Stimulated activated naive CD8-positive, alpha-beta T cell treated with anti-CD3 and anti-CD28 coated beads, Interleukin-15, Interleukin-2, amounts not matched to agents 100 U/mL and 50 U/mL, for 24 hours (primary cell): ENCODE measurements at regions not wholly inside any gene's neighbourhood (a gene's known extent, or its start where the extent isn't known, plus 50 kb on each side); places are given as distances from the start of the nearest gene placed in this dataset.

ENCODE experiments used
- ATAC-seq: fragments of 150-1000 bp; cut with Tn5 transposase; one replicate; pipeline ENCODE4 v1.10.0; 2021
- DNase-seq: peaks from one replicate; pipeline ENCODE4 v3.0.0; 2021

DNA sequence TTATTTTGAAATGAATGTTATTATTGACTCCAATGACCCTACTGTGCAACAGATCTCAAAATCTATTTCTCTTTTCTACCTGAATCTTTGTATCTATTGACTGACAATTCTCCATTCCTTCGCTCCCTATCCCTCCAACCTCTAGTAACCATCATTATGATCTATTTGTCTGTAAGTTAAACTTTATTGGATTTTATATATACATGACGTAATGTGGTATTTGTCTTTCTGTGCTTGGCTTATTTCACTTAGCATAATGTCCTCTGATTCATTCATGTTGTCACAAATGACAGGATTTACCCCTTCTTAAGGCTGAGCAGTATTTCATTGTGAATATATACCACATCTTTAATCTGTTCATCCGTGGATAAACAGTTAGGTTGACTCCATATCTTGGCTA lies 200.4 kb upstream of the SORCS1 start:
- no peak for DNase-seq
- no peak for ATAC-seq

DNA sequence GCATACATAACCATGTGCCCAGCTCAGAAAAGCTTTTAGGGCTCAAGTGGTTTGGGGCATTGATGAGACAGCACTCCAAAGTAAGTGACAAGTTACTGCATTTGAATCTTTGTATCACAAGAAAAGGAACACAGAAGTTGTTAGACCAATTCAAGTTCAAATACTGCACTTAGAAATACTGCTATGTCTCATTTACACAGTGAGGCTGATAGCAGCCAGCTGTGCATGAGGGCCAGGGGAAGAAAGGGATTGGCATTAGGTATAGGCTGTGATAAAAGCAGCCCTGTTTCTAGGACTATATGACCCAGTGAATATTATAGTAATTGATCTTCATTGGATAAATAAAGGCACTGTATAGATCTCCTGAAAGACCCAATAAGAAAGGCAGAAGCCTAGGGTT lies 197.8 kb upstream of the SORCS1 start:
- ATAC-seq (no peak), DNase-seq (no peak)

DNA sequence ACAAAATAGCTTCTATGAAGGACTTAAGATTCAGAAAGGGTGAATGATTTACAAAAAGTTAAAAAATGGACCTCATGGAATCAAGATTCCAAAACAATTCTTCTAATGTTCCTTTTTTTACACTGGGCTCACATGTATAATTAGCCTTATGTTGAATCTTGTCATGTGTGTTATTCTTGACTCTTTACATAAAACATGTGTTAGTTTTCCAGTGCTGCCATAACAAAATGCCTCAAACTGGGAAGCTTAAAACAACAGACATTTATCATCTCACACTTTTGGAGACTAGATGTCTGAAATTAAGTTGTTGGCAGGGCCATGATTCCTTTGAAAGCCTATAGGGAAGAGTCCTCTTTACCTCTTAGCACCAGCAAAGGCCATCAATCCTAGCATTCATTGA lies 192.5 kb upstream of the SORCS1 start:
- no peak for ATAC-seq

DNA sequence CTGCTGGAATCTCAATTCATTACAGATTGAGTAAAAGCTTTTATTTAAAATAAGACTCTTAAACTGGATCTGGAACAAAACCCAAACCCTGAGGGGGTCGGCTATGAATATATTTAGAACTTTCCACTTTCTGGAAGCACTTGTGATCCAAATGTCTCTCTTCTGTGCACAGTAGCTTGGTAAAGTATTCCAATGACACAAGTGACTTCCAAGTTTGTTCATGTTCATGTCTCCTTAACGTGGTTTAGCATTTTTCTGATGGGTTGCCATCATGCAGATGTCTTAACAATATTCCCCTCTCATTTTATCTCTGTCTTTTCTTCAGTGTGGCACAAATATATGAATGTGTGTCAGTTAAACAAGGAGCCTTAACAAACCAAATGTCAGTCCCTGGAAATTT lies 191.9 kb upstream of the SORCS1 start:
- DNase-seq (no peak), ATAC-seq (no peak)

More for the DNA sequence above, 192.5 kb upstream of the SORCS1 start:
- DNase-seq, result no peak

DNA sequence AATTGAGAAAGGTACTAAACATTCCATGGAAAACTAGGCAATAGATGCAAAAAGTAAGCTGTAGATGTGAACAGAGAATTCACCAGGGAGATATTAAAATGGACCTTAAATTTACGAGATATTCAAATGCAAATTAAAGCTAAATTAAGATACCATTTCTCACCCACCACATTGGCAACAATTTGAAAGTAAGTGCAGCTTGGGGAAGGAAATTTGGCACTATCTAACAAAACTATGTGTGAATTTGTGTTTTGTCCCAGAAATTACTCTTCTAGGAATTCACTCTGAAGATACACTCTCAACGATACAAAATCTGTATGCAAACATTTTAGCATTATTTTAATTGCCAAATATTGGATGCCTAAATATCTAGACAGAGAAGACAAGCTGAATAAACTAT lies 178.2 kb upstream of the SORCS1 start:
- DNase-seq (no peak), ATAC-seq (no peak)

DNA sequence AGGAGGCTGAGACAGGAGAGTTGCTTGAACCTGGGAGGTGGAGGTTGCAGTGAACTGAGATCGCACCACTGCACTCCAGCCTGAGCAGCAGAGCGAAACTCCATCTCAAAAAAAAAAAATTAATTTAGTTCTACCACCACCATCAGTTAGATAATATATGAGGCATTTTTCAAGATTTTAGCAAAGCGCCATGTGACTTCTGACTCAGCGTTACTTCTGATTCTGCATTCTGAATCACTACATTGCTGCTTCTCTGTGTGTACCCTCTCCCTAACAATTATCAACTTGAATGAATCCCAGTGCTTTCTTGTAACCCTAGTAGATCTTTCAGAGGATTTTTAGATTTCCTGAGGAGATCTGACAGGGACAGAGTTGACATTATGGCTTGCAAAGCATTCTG lies 176.8 kb upstream of the SORCS1 start:
- DNase-seq (no peak), ATAC-seq (no peak)

DNA sequence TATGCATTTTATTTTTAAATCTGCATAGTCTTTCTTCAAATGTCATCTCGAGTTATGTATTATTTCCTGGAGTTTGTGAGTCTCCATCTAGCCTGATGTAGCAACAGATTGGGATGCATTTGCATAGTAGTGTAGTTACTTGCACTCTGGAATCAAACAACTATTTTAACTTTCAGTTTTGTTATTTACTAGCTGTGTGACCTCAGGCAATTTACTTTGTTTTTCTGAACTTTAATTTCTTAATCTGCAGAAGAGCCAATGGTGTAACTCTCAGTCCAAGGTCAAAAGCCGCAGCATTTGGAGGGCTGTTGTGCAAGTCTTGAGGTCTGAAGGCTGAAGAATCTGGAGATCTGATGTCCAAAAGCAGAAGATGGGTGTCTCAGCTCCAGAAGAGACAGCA lies 175.8 kb upstream of the SORCS1 start:
- no peak for DNase-seq

DNA sequence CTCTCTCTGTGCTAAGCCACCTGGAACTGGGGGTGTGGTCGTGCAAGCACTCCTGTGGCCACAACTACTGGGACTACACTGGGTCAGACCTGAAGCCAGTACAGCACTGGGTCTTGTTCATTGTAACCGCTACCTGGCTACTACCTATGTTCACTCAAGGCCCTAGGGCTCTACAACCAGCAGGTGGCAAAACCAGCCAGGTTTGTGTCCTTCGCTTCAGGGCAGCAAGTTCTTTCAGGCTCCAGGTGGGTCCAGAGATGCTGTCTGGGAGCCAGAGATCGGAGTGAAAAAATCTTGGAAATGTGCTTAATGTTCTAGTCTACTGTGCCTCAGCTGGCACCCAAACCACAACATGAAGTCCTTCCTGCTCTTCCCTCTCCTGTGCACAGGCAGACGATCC lies 171.6 kb upstream of the SORCS1 start:
- no peak for ATAC-seq
- DNase-seq, result no peak

More for the DNA sequence above, 175.8 kb upstream of the SORCS1 start:
- no peak for ATAC-seq

DNA sequence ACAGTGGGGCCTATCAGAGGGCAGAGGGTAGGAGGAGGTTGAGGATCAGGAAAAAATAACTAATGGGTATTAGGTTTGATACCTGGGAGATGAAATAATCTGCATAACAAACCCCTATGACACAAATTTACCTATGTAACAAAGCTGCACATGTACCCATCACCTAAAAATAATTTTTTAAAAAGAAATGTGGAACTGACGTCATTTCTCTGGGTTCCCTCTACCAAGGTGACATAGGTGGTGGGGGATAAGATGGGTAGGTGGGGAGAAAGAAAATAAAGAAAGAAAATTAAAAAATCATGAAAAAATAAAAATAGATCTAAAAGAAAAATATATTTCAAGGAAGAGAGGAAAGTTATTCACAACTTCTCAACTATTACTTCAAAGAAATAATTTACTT lies 153.1 kb upstream of the SORCS1 start:
- DNase-seq (no peak), ATAC-seq (no peak)

DNA sequence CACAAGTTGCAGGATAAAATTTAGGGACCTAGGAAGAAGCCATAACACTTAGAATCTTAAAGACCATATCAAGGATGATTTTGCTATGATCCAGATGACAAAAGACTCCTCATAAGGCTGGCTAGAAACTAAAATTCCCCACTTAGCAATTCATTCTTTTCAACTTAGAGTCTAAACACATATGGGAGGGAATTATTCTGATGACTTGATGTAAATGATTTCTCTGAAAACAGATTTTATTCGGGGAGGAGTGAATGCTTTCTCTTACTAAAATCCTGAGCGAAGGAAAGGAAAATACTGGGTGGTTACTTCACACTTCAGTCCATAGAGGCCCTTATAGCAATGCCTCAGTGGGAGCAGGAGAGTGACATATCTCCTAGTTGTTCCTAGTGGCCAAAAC lies 138.7 kb upstream of the SORCS1 start:
- no peak for ATAC-seq

DNA sequence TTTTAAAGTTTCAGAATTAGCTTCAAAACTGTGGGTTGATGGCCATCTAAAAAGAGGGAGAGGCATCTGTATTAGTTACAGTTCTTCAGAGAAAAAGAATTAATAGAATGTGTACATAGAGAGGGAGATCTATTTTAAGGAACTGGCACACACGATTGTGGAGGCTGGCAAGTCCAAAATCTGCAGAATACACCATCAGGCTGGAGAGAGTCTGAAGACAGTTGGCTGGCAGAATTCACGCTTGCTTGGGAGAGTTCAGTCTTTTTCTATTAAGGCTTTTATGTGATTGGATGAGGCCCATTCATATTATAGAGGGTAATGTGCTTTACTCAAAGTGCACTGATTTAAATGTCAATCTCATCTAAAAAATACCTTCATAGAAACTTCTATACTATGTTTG lies 135.1 kb upstream of the SORCS1 start:
- no peak for ATAC-seq

More for the DNA sequence above, 138.7 kb upstream of the SORCS1 start:
- no peak for DNase-seq

DNA sequence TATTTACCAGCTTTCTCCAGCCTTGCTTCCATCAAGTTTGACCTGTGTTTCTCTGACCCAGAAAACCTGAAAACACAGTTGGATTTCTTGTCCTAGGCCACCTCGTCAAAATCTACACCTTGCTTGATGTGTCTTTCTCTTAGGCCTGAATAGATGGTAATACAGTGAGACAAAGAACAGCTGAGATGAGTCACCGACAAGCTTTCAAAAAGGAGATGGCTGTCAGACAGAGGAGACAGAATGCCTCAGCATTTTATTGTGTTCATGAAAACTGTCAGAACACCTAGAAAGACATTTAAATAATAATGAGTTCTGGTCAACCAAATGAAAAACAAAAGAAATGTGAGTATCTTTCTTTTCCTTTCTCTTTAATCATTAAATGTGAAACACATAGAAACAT lies 119.7 kb upstream of the SORCS1 start:
- DNase-seq (no peak), ATAC-seq (no peak)

More for the DNA sequence above, 135.1 kb upstream of the SORCS1 start:
- DNase-seq, result no peak

DNA sequence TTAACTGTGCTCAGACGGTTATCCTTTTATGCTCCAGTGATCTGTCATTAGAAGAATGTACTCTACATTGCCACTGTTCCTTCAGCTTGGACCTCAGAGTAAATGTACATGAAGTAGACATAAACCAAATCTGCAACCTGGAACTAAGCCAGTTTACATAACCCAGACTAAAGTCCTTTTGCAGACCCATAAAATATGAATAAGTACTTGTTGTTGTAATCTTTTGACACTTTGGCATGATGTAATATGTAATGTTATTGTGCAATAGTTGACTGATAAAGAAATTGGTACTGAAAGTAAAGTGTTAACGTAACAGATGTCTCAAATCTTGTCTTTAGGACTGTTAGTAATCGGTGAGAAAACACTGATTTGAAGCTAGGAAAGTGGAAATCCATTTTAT lies 115.8 kb upstream of the SORCS1 start:
- DNase-seq (no peak), ATAC-seq (no peak)

DNA sequence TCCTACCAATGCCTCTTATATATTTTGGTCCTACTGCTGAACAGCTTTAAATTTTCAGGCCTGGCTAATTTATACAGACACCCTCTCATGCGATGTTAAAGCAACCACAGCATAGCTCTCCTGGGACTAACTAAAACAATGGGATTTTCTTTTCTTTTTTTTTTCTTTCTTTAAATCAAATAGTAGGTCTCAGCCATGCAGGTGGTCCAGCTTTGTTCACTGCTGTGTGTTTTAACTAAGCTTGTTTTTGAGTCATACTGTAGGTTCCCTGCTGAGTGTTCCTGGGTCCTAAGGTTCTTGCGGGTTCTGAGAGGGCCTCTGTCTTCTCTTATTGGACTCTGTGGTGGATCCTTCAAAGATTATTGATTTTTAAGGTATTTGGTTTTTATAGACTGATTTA lies 113.1 kb upstream of the SORCS1 start:
- ATAC-seq (no peak), DNase-seq (no peak)

DNA sequence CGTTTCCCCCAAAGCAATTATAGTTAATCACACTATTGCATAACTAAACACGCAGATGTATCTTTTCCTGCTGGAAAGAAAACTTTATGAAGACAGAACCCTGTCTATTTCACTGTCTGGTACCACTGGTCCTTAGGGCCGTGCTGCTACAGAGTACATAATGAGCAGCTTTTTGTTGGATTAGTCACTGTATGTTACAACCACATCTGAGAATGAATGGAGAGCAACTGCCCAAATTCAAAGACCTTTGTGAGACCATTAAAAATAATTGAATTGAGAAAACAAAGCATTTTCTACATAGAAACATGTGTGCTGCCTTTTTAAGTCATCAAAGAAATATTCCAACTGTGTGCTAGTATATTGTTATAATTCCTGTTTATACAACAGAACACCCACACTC lies 111.3 kb upstream of the SORCS1 start:
- ATAC-seq, result no peak

DNA sequence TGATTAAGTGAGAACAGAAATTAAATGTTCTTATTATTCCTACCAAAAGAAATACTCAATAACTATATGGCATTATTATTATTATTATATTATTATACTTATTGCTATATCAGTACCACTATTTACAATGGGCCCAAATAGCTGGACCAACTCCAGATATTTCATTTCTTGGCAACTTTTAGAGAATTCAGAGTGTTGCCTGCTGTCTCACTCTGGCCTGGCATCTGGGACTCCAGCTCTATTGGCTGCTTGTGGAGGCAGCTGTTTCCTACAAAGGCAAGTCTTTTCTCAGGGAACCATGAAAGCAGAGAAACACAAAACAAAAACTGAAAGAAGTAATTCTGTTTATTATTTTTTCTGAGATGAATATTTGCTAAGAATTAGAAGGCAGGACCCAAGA lies 105.1 kb upstream of the SORCS1 start:
- ATAC-seq (no peak), DNase-seq (no peak)

More for the DNA sequence above, 111.3 kb upstream of the SORCS1 start:
- no peak for DNase-seq

DNA sequence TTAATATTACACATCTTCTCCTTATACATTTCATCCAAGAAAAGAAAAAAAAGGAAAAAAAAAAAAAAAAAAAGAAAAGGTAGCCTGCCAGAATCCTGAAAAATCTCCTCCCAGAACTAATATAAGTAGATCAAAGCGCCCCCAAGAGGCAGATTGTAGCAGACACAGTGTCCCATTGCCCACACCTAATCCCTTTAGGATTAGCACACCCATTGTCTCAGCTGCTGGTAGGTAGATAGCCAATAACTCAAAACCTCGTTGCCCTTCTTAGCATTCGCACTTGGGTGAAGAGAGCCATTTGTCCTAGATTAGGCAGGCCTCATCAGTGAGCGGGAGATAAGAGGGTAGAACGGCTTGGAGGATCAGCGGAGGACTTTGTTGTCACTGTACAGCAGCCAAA lies 100.2 kb upstream of the SORCS1 start:
- DNase-seq, result no peak
- no peak for ATAC-seq

DNA sequence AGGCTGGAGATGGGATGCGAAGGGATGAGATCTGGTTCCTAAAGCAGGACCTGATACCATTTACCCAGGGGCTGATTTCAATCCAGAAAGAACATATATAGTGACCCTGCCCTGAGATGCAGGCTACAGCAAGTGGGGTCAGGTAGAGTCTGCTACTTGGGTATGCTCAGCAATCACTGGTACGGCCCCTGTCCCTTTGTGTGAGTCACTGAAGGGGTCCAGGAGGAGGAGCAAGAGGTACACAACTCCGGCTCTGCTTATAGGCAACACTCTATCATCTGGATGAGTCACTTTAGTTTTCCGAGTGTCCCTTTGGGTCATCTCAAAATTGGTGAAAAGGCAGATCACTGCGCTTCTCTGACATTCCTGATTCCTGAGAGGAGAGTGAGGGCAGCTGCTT lies 79.6 kb upstream of the SORCS1 start:
- DNase-seq, result no peak
- no peak for ATAC-seq

DNA sequence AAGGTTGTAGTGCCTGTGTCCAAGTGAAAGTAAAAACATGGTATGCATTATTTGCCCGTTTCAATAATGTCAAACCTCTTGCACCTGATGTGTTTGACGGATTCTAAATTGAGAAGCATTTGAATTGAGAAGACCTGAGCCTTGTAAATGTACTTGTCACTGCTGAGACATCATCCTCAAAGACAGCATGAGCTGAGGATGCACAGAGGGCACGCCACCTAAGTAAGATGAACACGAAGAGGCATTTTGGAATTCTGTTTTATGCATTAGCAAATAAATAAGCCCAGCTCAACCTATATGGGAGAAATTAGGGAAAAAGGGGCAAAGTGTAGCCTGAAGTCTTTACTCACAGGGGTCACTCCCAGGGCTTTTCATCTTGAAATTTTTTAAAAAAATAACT lies 73.8 kb upstream of the SORCS1 start:
- DNase-seq (no peak), ATAC-seq (no peak)

DNA sequence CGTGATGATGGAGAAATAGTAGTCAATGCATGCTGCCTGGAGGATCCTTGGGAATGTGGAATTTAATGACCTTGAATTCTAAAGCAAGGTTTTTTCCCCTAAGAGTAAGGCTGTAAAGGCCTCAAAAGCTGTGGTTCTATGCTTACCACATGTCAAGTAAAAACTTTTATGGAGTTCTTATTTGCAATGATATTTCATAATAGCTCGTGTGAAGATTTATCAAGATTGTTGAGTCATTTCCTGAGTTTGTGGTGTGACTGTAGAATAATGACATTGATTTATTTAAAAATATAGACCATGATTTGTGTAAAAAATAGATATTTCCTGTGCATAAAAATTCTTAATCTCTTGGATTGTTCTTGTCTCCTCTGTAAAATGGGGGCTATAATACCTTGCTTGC lies 67.5 kb upstream of the SORCS1 start:
- no peak for ATAC-seq
- DNase-seq, result no peak

DNA sequence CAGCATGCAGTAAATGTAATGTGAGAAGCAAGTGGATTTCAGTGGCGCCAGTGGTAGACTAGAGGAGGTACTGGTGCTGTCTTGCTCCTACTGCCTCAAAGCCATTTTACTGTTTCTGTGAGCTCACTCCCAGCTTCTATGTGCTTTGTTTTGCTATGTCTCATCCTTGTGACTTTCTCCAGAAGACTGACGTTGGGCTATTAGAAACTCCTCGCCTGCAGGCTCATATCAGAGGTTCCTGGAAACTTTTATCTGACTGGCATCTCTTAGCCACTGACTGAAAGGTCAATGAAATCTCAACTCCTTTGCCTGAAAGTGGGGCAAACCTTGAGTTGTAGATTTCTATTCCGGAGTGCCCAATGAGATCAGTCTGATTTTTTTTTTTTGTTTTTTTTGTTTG lies 66.4 kb upstream of the SORCS1 start:
- ATAC-seq, result no peak
- no peak for DNase-seq

DNA sequence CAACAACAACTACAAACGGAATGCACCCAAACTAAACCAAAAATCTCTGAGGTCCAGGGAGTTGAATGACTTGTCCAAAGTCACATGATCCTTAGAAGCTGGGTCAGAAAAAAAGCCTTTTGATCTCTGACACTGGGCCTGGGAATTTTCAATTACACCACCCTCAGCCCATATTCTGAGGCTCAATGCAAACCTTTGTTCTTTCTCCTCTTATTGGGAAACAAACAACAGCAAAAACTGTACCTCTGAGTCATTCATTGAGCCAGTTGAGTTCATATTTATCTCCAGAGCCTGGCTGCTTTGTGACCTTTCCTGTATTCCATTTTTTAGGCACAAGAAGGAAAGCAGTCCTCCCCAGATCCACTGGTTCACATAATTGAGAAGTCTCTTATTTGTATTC lies 51.2 kb upstream of the SORCS1 start:
- no peak for ATAC-seq
- DNase-seq, result no peak
